ENCODE measurements at regions not wholly inside any gene's neighbourhood (a gene's known extent, or its start where the extent isn't known, plus 50 kb on each side); places are given as distances from the start of the nearest gene placed in this dataset.
A peak's percentile ranks its signal among the peaks of the same experiment; 100 is the strongest.

- Histone ChIP-seq H3K27ac (ENCODE audit: low read depth, low read length) (no peak overlapping the region), H3K9me3 (ENCODE audit: control insufficient read depth, low read length) (peaks cover 9% of the 10 kb centered on the region), H3K9ac (ENCODE audit: extremely low read depth, low read length, poor library complexity, severe bottlenecking) (no peak overlapping the region), H3K4me3 (ENCODE audit: low read length) (no peak overlapping the region), H3K27me3 (ENCODE audit: control insufficient read depth, insufficient read depth, low read length, poor library complexity, severe bottlenecking) (no peaks in the 10 kb centered on the region), H3K36me3 (ENCODE audit: control insufficient read depth, insufficient read depth, low read length) (no peaks in the 10 kb centered on the region), H3K4me1 (ENCODE audit: control insufficient read depth, insufficient read depth, low read length) (no peaks in the 10 kb centered on the region)
- Mint-ChIP-seq H3K27me3 (ENCODE audit: insufficient read depth) (no peaks in the 10 kb centered on the region), H3K4me1 (no peaks in the 10 kb centered on the region), H3K4me3 (no peak overlapping the region), H3K36me3 (ENCODE audit: low read depth) (no peaks in the 10 kb centered on the region), H3K27ac (no peak overlapping the region), H3K9me3 (peaks cover 13% of the 10 kb centered on the region)
- whole genome bisulfite sequencing, 2 experiments (ENCODE audit: insufficient coverage in 1 of 2, insufficient read length in 1 of 2), result 92 to 100% methylated on average over 1 to 3 of the region's 3 CpGs
- no peak for TF ChIP-seq CTCF (conservative IDR thresholded peaks at IDR 0.05)
- no peak for DNase-seq
Observed at GRCh38 chr12:47549258-47549657, 156.6 kb downstream of the RPAP3 start.

- Mint-ChIP-seq H3K9me3 (peaks cover 6% of the 10 kb centered on the region), H3K27me3 (ENCODE audit: insufficient read depth) (no peaks in the 10 kb centered on the region), H3K36me3 (ENCODE audit: low read depth) (no peaks in the 10 kb centered on the region), H3K27ac (no peak overlapping the region), H3K4me1 (no peaks in the 10 kb centered on the region), H3K4me3 (no peak overlapping the region)
- H3K9me3 ChIP-seq (ENCODE audit: control insufficient read depth, low read length), result peaks cover 7% of the 10 kb centered on the region
- TF ChIP-seq CTCF (conservative IDR thresholded peaks at IDR 0.05), result no peak
- no peak for DNase-seq
- H3K27ac ChIP-seq (ENCODE audit: low read depth, low read length), result no peak overlapping the region
- H3K4me1 ChIP-seq (ENCODE audit: control insufficient read depth, insufficient read depth, low read length), result no peaks in the 10 kb centered on the region
- H3K27me3 ChIP-seq (ENCODE audit: control insufficient read depth, insufficient read depth, low read length, poor library complexity, severe bottlenecking), result no peaks in the 10 kb centered on the region
- no peaks in the 10 kb centered on the region for H3K36me3 ChIP-seq (ENCODE audit: control insufficient read depth, insufficient read depth, low read length)
- H3K4me3 ChIP-seq (ENCODE audit: low read length), result no peak overlapping the region
- H3K9ac ChIP-seq (ENCODE audit: extremely low read depth, low read length, poor library complexity, severe bottlenecking), result no peak overlapping the region
Observed at GRCh38 chr12:47548401-47548800, 157.4 kb downstream of the RPAP3 start.

- Mint-ChIP-seq H3K4me1 (no peaks in the 10 kb centered on the region), H3K27ac (no peak overlapping the region), H3K27me3 (ENCODE audit: insufficient read depth) (no peaks in the 10 kb centered on the region), H3K4me3 (no peak overlapping the region), H3K36me3 (ENCODE audit: low read depth) (no peaks in the 10 kb centered on the region), H3K9me3 (no peaks in the 10 kb centered on the region)
- H3K9ac ChIP-seq (ENCODE audit: extremely low read depth, low read length, poor library complexity, severe bottlenecking), result no peak overlapping the region
- H3K36me3 ChIP-seq (ENCODE audit: control insufficient read depth, insufficient read depth, low read length), result no peaks in the 10 kb centered on the region
- TF ChIP-seq CTCF (conservative IDR thresholded peaks at IDR 0.05), result peak; percentile 72
- WGBS, 2 experiments (ENCODE audit: insufficient coverage in 1 of 2, insufficient read length in 1 of 2), result 80% methylated on average over 5 of the region's 6 CpGs
- DNase-seq, result peak; percentile 59
- H3K4me3 ChIP-seq (ENCODE audit: low read length), result no peak overlapping the region
- H3K4me1 ChIP-seq (ENCODE audit: control insufficient read depth, insufficient read depth, low read length), result no peaks in the 10 kb centered on the region
- H3K27ac ChIP-seq (ENCODE audit: low read depth, low read length), result no peak overlapping the region
- no peaks in the 10 kb centered on the region for H3K9me3 ChIP-seq (ENCODE audit: control insufficient read depth, low read length)
- no peaks in the 10 kb centered on the region for H3K27me3 ChIP-seq (ENCODE audit: control insufficient read depth, insufficient read depth, low read length, poor library complexity, severe bottlenecking)
Observed at GRCh38 chr12:47547077-47547476, 158.8 kb downstream of the RPAP3 start.

Measured in endodermal cell (in vitro differentiated cells).